CD4-positive, alpha-beta T cell treated with Interleukin-4 for 1 hour (primary cell): ENCODE measurements at regions not wholly inside any gene's neighbourhood (a gene's known extent, or its start where the extent isn't known, plus 50 kb on each side); places are given as distances from the start of the nearest gene placed in this dataset.

Experiments
- DNase-seq, 2 donors: peaks; one replicate each; pipeline ENCODE4 v3.0.0-alpha.2; 2020 to 2022

GRCh38 chr11:119934866-119935265, 203.0 kb downstream of the TRIM29 start:
- no peak for DNase-seq

- DNase-seq = no peak
These were observed 203.6 kb downstream of the TRIM29 start for GRCh38 chr11:119934267-119934666.

GRCh38 chr11:119933584-119933983, 204.3 kb downstream of the TRIM29 start:
- DNase-seq = no peak

GRCh38 chr11:119932828-119933562, 204.0 kb upstream of the NECTIN1 start:
- DNase-seq = no peak

- DNase-seq = no peak
These were observed 199.0 kb upstream of the NECTIN1 start for GRCh38 chr11:119928047-119928446.

- no peak for DNase-seq
These were observed 195.0 kb upstream of the NECTIN1 start for GRCh38 chr11:119924017-119924416.

GRCh38 chr11:119921571-119921970, 192.6 kb upstream of the NECTIN1 start:
- DNase-seq = no peak

- no peak for DNase-seq
These were observed 191.8 kb upstream of the NECTIN1 start for GRCh38 chr11:119920666-119921387.

GRCh38 chr11:119919656-119920055, 190.7 kb upstream of the NECTIN1 start:
- no peak for DNase-seq

GRCh38 chr11:119918347-119918746, 189.3 kb upstream of the NECTIN1 start:
- DNase-seq = no peak

GRCh38 chr11:119916568-119916967, 187.6 kb upstream of the NECTIN1 start:
- DNase-seq = no peak

GRCh38 chr11:119912229-119912628, 183.2 kb upstream of the NECTIN1 start:
- no peak for DNase-seq

- DNase-seq = no peak
These were observed 181.7 kb upstream of the NECTIN1 start for GRCh38 chr11:119910650-119911049.

- DNase-seq = no peak
These were observed 181.1 kb upstream of the NECTIN1 start for GRCh38 chr11:119910051-119910450.

- DNase-seq = no peak
These were observed 180.5 kb upstream of the NECTIN1 start for GRCh38 chr11:119909495-119909894.

GRCh38 chr11:119909077-119909476, 180.1 kb upstream of the NECTIN1 start:
- no peak for DNase-seq

- no peak for DNase-seq
These were observed 179.5 kb upstream of the NECTIN1 start for GRCh38 chr11:119908573-119908904.

- DNase-seq = no peak
These were observed 179.0 kb upstream of the NECTIN1 start for GRCh38 chr11:119907878-119908572.

- no peak for DNase-seq
These were observed 178.3 kb upstream of the NECTIN1 start for GRCh38 chr11:119907122-119907851.

- DNase-seq = no peak
These were observed 177.4 kb upstream of the NECTIN1 start for GRCh38 chr11:119906376-119906775.

GRCh38 chr11:119905162-119905561, 176.2 kb upstream of the NECTIN1 start:
- no peak for DNase-seq

GRCh38 chr11:119904531-119905035, 175.6 kb upstream of the NECTIN1 start:
- no peak for DNase-seq

- DNase-seq = no peak
These were observed 174.8 kb upstream of the NECTIN1 start for GRCh38 chr11:119903821-119904220.
